AG04450 (cell line): ENCODE measurements at regions not wholly inside any gene's neighbourhood (a gene's known extent, or its start where the extent isn't known, plus 50 kb on each side); places are given as distances from the start of the nearest gene placed in this dataset.

ENCODE experiments used
- CTCF ChIA-PET: fragments of 300-600, 350-600 bp; formaldehyde crosslinking; extraction: SDS; loops from one replicate; lab custom pipeline; 2022; ENCODE audit warnings: antibody characterized with exemption, inconsistent platforms; lab: Charles Lee
- POLR2A ChIA-PET: fragments of 350-600 bp; formaldehyde crosslinking; extraction: SDS; loops from one replicate; lab custom pipeline; 2021; ENCODE audit warnings: antibody characterized with exemption, inconsistent platforms; lab: Yijun Ruan, JAX
- DNase-seq: peaks from one replicate; pipeline ENCODE4 v3.0.0-alpha.2; 2011; ENCODE audit warnings: low read depth, low spot score
- H3K27ac ChIP-seq: one replicate; pipeline ENCODE4 v1.5.1; 2012; ENCODE audit warnings: low read depth, low read length, control low read depth
- H3K27me3 ChIP-seq: one replicate; pipeline ENCODE4 v1.6.0; 2012; ENCODE audit warnings: low read length; ENCODE audit not compliant: control insufficient read depth, insufficient read depth
- H3K4me3 ChIP-seq: 2 replicates; pipeline ENCODE4 v1.5.1; 2011; ENCODE audit warnings: mild to moderate bottlenecking, low read depth, low read length, control low read depth
- H3K9me3 ChIP-seq: 2 replicates; pipeline ENCODE4 v1.5.1; 2012; ENCODE audit warnings: low read length; ENCODE audit not compliant: control insufficient read depth, insufficient read depth
- CTCF ChIP-seq: IDR thresholded peaks from 2 replicates; pipeline ENCODE4 v1.5.1; 2011; ENCODE audit warnings: low read depth, low read length, control low read depth, inconsistent platforms

- Histone ChIP-seq H3K4me3 (no peak overlapping the region), H3K27ac (no peak overlapping the region), H3K27me3 (peaks cover 37% of the 10 kb centered on the region), H3K9me3 (no peaks in the 10 kb centered on the region; the same call in 1 of the 2 replicates)
- no peak for DNase-seq
- TF ChIP-seq CTCF = no peak
- ChIA-PET POLR2A (no interaction called here), CTCF (interaction anchor here (0.6 to 1.6 kb wide), 4 partner anchors 15 to 621 kb away, joined by 3 to 4 read pairs (median 4); partner anchors contain the start of gene NECTIN1)
These were observed 63.8 kb upstream of the THY1 start for GRCh38 chr11:119486691-119487259.

GRCh38 chr11:119486016-119486415 lies 63.0 kb upstream of the THY1 start:
- TF ChIP-seq CTCF = no peak
- POLR2A ChIA-PET = no interaction called here
- no peak overlapping the region for H3K27ac ChIP-seq
- no peak for DNase-seq
- H3K27me3 ChIP-seq = peaks cover 40% of the 10 kb centered on the region
- H3K4me3 ChIP-seq = no peak overlapping the region
- no peaks in the 10 kb centered on the region; the same call in 1 of the 2 replicates for H3K9me3 ChIP-seq
- CTCF ChIA-PET = interaction anchor here (0.7 to 0.8 kb wide), 2 partner anchors 146 to 623 kb away, joined by 3 to 4 read pairs; no protein-coding TSS in a partner anchor

GRCh38 chr11:119484741-119485605 lies 62.0 kb upstream of the THY1 start:
- no peaks in the 10 kb centered on the region; the same call in 1 of the 2 replicates for H3K9me3 ChIP-seq
- H3K4me3 ChIP-seq = no peak overlapping the region
- POLR2A ChIA-PET = no interaction called here
- CTCF ChIA-PET = interaction anchor here (0.5 to 0.6 kb wide), 2 partner anchors 111 to 655 kb away, joined by 3 to 11 read pairs; no protein-coding TSS in a partner anchor
- TF ChIP-seq CTCF = peak; percentile 26; the same call in 1 of the 2 replicates
- no peak for DNase-seq
- no peak overlapping the region for H3K27ac ChIP-seq
- H3K27me3 ChIP-seq = peaks cover 40% of the 10 kb centered on the region

- H3K9me3 ChIP-seq = no peaks in the 10 kb centered on the region; the same call in 1 of the 2 replicates
- TF ChIP-seq CTCF = no peak
- H3K27ac ChIP-seq = no peak overlapping the region
- ChIA-PET POLR2A (no interaction called here), CTCF (interaction anchor here (0.5 to 2.6 kb wide), 3 partner anchors 624 to 685 kb away, joined by 3 to 12 read pairs (median 11); no protein-coding TSS in a partner anchor)
- no peak for DNase-seq
- peaks cover 40% of the 10 kb centered on the region for H3K27me3 ChIP-seq
- H3K4me3 ChIP-seq = no peak overlapping the region
These were observed 61.0 kb upstream of the THY1 start for GRCh38 chr11:119483881-119484371.
